NCI-H2081 (cell line): ENCODE measurements at regions not wholly inside any gene's neighbourhood (a gene's known extent, or its start where the extent isn't known, plus 50 kb on each side); places are given as distances from the start of the nearest gene placed in this dataset.
A peak's percentile ranks its signal among the peaks of the same experiment; 100 is the strongest.

Experiments
- DNase-seq, 2 experiments: peaks; one replicate each; lab custom pipeline; 2025; lab: John Stamatoyannopoulos, UW

- no peak for DNase-seq
Measured at GRCh38 chr2:128726236-128726635, 407.6 kb upstream of the HS6ST1 start.

GRCh38 chr2:128726911-128727310 is 408.2 kb upstream of the HS6ST1 start:
- DNase-seq, result no peak

- DNase-seq, result no peak
Measured at GRCh38 chr2:128727404-128727803, 408.7 kb upstream of the HS6ST1 start.

GRCh38 chr2:128727914-128728313 is 409.2 kb upstream of the HS6ST1 start:
- no peak for DNase-seq

- DNase-seq, result no peak
Measured at GRCh38 chr2:128729051-128729450, 410.4 kb upstream of the HS6ST1 start.

GRCh38 chr2:128731994-128732650 is 413.5 kb upstream of the HS6ST1 start:
- DNase-seq, result no peak

GRCh38 chr2:128732976-128733431 is 414.3 kb upstream of the HS6ST1 start:
- DNase-seq, result no peak

- DNase-seq, result no peak
Measured at GRCh38 chr2:128733450-128733849, 414.8 kb upstream of the HS6ST1 start.

GRCh38 chr2:128734521-128735295 is 416.0 kb upstream of the HS6ST1 start:
- DNase-seq, result no peak

GRCh38 chr2:128735296-128735960 is 416.8 kb upstream of the HS6ST1 start:
- DNase-seq, result no peak

GRCh38 chr2:128736046-128736688 is 417.5 kb upstream of the HS6ST1 start:
- DNase-seq, result no peak

- peak; percentile 52 to 72 for DNase-seq
Measured at GRCh38 chr2:128736689-128737545, 418.2 kb upstream of the HS6ST1 start.

GRCh38 chr2:128737546-128737826 is 418.8 kb upstream of the HS6ST1 start:
- no peak for DNase-seq

- DNase-seq, result no peak
Measured at GRCh38 chr2:128738446-128739110, 419.9 kb upstream of the HS6ST1 start.

- DNase-seq, result no peak
Measured at GRCh38 chr2:128742467-128742866, 423.8 kb upstream of the HS6ST1 start.

GRCh38 chr2:128745946-128746345 is 427.3 kb upstream of the HS6ST1 start:
- DNase-seq, result no peak

GRCh38 chr2:128746356-128746755 is 427.7 kb upstream of the HS6ST1 start:
- no peak for DNase-seq

GRCh38 chr2:128748336-128748735 is 429.7 kb upstream of the HS6ST1 start:
- no peak for DNase-seq

- no peak for DNase-seq
Measured at GRCh38 chr2:128748835-128749605, 430.4 kb upstream of the HS6ST1 start.
